HEK293 (cell line): ENCODE measurements at regions not wholly inside any gene's neighbourhood (a gene's known extent, or its start where the extent isn't known, plus 50 kb on each side); places are given as distances from the start of the nearest gene placed in this dataset.

ENCODE experiments used
- CTCF ChIA-PET: fragments of 350-600 bp; formaldehyde crosslinking; extraction: SDS; loops from one replicate; lab custom pipeline; 2021; ENCODE audit warnings: antibody characterized with exemption; lab: Yijun Ruan, JAX
- POLR2A ChIA-PET: fragments of 300-600 bp; formaldehyde crosslinking; extraction: SDS; loops from one replicate; lab custom pipeline; 2020; ENCODE audit warnings: antibody characterized with exemption, inconsistent platforms; lab: Yijun Ruan, JAX
- H3K27ac ChIP-seq: fragments of 200-500 bp; sonication (Bioruptor generic); 2 replicates; pipeline ENCODE4 v1.5.1; 2014; ENCODE audit warnings: low read depth, low read length, control low read depth, inconsistent platforms; ENCODE audit errors: extremely low read depth
- H3K36me3 ChIP-seq, 2 experiments: fragments of 200-500 bp in 1 of 2; sonication (Bioruptor generic) in 1 of 2; 1 replicate in 1 of 2; 2 replicates in 1 of 2; pipeline ENCODE4 v1.5.1; 2014 to 2017; ENCODE audit warnings: inconsistent platforms in 2 of 2, low read length in 2 of 2; ENCODE audit not compliant: control insufficient read depth in 2 of 2, insufficient read depth in 1 of 2
- H3K4me1 ChIP-seq: fragments of 200-500 bp; sonication (Bioruptor generic); 2 replicates; pipeline ENCODE4 v1.5.1; 2014; ENCODE audit warnings: mild to moderate bottlenecking, low read length, inconsistent platforms; ENCODE audit not compliant: control insufficient read depth, insufficient read depth
- H3K4me3 ChIP-seq: 2 replicates; pipeline ENCODE4 v1.5.1; 2011; ENCODE audit warnings: low read depth, mild to moderate bottlenecking, control low read depth, low read length, moderate library complexity
- H3K9me3 ChIP-seq: fragments of 200-500 bp; sonication (Bioruptor generic); 2 replicates; pipeline ENCODE4 v1.5.1; 2014; ENCODE audit warnings: low read depth, low read length, inconsistent platforms; ENCODE audit not compliant: control insufficient read depth, insufficient read depth
- FEZF1 ChIP-seq: fragments of 450-650 bp; formaldehyde crosslinking; IDR thresholded peaks from 2 replicates; pipeline ENCODE4 v1.5.1; 2016; ENCODE audit warnings: missing biosample characterization, missing genetic modification characterization
- GFI1B ChIP-seq: fragments of 450-650 bp; formaldehyde crosslinking; IDR thresholded peaks from 2 replicates; pipeline ENCODE4 v1.5.1; 2016; ENCODE audit warnings: missing biosample characterization, missing genetic modification characterization
- GLI2 ChIP-seq: fragments of 450-650 bp; formaldehyde crosslinking; IDR thresholded peaks from 2 replicates; pipeline ENCODE4; 2017; ENCODE audit warnings: missing biosample characterization, missing genetic modification characterization, low read depth, borderline replicate concordance
- PRDM6 ChIP-seq: fragments of 450-650 bp; formaldehyde crosslinking; IDR thresholded peaks from 2 replicates; pipeline ENCODE4 v1.5.1; 2017; ENCODE audit warnings: missing biosample characterization, missing genetic modification characterization
- REST ChIP-seq: fragments of 450-650 bp; formaldehyde crosslinking; IDR thresholded peaks from 2 replicates; pipeline ENCODE4 v1.5.1; 2016; ENCODE audit warnings: missing biosample characterization, missing genetic modification characterization
- SETDB1 ChIP-seq: IDR thresholded peaks from one replicate; pipeline ENCODE4 v1.6.1; 2017; ENCODE audit warnings: mild to moderate bottlenecking, low read length, moderate library complexity, mixed read lengths; ENCODE audit not compliant: insufficient read length
- ZNF174 ChIP-seq: fragments of 450-650 bp; formaldehyde crosslinking; IDR thresholded peaks from 2 replicates; pipeline ENCODE4 v1.5.0; 2017; ENCODE audit warnings: missing biosample characterization, mild to moderate bottlenecking, missing genetic modification characterization
- ZNF280C ChIP-seq: fragments of 450-650 bp; formaldehyde crosslinking; IDR thresholded peaks from 2 replicates; pipeline ENCODE4 v1.5.1; 2016; ENCODE audit warnings: missing biosample characterization, missing genetic modification characterization
- ZNF280D ChIP-seq: fragments of 450-650 bp; formaldehyde crosslinking; IDR thresholded peaks from 2 replicates; pipeline ENCODE4 v1.5.1; 2016; ENCODE audit warnings: missing biosample characterization, missing genetic modification characterization
- ZNF473 ChIP-seq: fragments of 450-650 bp; formaldehyde crosslinking; IDR thresholded peaks from 2 replicates; pipeline ENCODE4 v1.5.1; 2017; ENCODE audit warnings: missing biosample characterization, missing genetic modification characterization
- ZNF776 ChIP-seq: fragments of 450-650 bp; formaldehyde crosslinking; IDR thresholded peaks from 2 replicates; pipeline ENCODE4 v1.5.0; 2017; ENCODE audit warnings: missing biosample characterization, missing genetic modification characterization, borderline replicate concordance

GRCh38 chr11:122293296-122294023 lies 177.4 kb upstream of the BLID start (continued):
- TF ChIP-seq ZNF280D (tag by site-specific recombination), result no peak
- no peak for TF ChIP-seq GFI1B (tag by site-specific recombination)
- TF ChIP-seq ZNF776, result no peak

GRCh38 chr11:122287401-122287800 lies 171.4 kb upstream of the BLID start:
- CTCF ChIA-PET, result no interaction called here
- Histone ChIP-seq H3K4me1 (no peaks in the 10 kb centered on the region), H3K36me3 (no peaks in the 10 kb centered on the region), H3K27ac (no peak overlapping the region), H3K4me3 (no peak overlapping the region), H3K9me3 (no peaks in the 10 kb centered on the region)
- no peak for TF ChIP-seq ZNF174 (tag by site-specific recombination)
- no peak for TF ChIP-seq PRDM6 (tag by site-specific recombination)
- no peak for TF ChIP-seq GLI2 (tag by site-specific recombination)
- no peak for TF ChIP-seq SETDB1
- TF ChIP-seq ZNF473, result no peak
- no peak for TF ChIP-seq FEZF1 (tag by site-specific recombination)
- no peak for TF ChIP-seq ZNF280C (tag by site-specific recombination)
- no peak for TF ChIP-seq REST (tag by site-specific recombination)
- POLR2A ChIA-PET, result no interaction called here
